ENCODE measurements at regions not wholly inside any gene's neighbourhood (a gene's known extent, or its start where the extent isn't known, plus 50 kb on each side); places are given as distances from the start of the nearest gene placed in this dataset.
"Not testable (repeated sequence)": the region's sequence is repeated elsewhere in the genome, so short reads cannot be mapped to it uniquely, and the experiment has no call there.

DNA sequence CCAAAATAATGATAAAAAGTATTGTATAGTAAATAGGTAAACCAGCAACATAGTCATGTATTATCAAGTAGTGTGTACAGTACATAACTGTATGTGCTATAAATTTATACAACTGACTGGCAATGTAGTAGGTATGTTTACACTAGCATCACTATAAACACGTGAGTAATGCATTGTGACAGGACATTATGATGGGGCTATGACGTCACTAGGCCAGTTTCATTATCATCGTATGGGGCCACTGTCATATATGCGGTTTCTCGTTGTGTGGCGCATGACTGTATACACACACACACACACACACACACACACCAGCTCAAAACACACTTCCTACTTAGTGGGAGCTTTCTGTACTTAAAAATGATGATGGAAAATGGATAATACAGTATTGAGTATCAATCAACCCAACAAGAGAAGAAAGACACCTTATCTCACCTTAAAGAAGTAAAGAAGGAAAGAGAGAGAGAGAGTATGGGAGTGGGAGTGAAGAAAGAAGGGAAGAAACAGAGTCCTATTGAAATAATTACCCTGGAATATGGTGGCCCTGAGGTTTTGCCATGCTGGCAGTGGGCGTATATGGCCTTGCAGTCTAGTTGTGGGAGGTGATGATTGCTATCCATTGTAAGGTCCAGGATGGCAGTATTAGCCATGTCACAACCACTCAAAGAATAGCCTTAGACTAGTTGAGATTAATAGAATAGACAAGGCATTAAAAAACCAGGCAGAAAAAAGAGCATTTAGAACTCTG, 186.4 kb upstream of the ZNF521 start:
- intact Hi-C loops (cut with DNase I, micrococcal nuclease): no loop called here
- no peaks in the 10 kb centered on the region for H3K27me3 Mint-ChIP-seq
- ChIA-PET CTCF (no interaction called here), POLR2A (no interaction called here)
- DNase-seq (peak; percentile 5), ATAC-seq (no peak)
- no peak overlapping the region for H3K27ac Mint-ChIP-seq
- no peak overlapping the region for H3K4me3 Mint-ChIP-seq
- no peaks in the 10 kb centered on the region for H3K9me3 Mint-ChIP-seq (ENCODE audit: low read depth)
- no peaks in the 10 kb centered on the region for H3K36me3 Mint-ChIP-seq (ENCODE audit: low read depth)
- H3K4me1 Mint-ChIP-seq: no peaks in the 10 kb centered on the region

DNA sequence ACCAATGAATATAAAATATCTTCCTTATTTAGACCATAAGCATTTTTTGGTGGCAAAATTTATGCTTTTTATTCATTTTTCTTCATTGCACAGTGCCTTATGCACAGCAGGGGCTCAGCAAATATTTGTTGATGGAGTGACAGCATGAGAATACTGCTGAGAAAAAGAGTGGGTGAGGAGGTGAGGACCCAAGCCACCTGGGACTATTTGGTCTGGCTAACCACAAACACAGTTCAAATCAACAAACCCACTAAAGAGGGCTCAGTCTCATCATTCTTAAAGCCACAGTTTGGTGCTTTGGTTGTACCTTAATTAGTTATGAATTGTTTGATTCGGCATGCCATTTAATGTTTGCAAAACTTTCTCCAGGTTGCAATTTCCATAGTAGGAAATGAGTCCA, 183.5 kb upstream of the ZNF521 start:
- peaks cover 2% of the 10 kb centered on the region for H3K9me3 Mint-ChIP-seq (ENCODE audit: low read depth)
- DNase-seq (no peak), ATAC-seq (no peak)
- no peaks in the 10 kb centered on the region for H3K36me3 Mint-ChIP-seq (ENCODE audit: low read depth)
- CTCF ChIA-PET: no interaction called here
- H3K27me3 Mint-ChIP-seq: peaks cover under 1% of the 10 kb centered on the region
- intact Hi-C loops (cut with DNase I, micrococcal nuclease): no loop called here
- POLR2A ChIA-PET: no interaction called here
- no peak overlapping the region for H3K4me3 Mint-ChIP-seq
- no peaks in the 10 kb centered on the region for H3K4me1 Mint-ChIP-seq
- H3K27ac Mint-ChIP-seq: no peak overlapping the region

DNA sequence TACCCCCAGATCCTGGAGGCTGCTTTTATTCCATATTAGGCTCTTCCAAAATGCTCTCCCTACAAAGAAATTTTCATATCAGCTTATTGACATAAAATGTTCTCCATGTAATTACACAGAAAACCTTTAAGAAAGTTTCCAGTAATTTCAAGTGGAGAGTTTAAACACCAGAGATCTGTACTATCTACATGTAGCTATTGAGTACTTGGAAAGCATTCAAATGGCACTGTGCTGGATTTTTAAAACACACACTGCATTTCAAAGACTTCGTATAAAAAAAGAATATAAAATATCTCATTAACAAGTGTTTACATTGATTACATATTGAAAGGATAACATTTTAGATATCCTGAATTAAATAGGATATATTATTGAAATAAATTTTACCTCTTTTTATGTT, 182.4 kb upstream of the ZNF521 start:
- Mint-ChIP-seq H3K9me3 (ENCODE audit: low read depth) (peaks cover 2% of the 10 kb centered on the region), H3K27me3 (peaks cover 2% of the 10 kb centered on the region), H3K36me3 (ENCODE audit: low read depth) (no peaks in the 10 kb centered on the region), H3K4me1 (no peaks in the 10 kb centered on the region), H3K27ac (no peak overlapping the region), H3K4me3 (no peak overlapping the region)
- no peak for DNase-seq
- CTCF ChIA-PET: no interaction called here
- intact Hi-C loops (cut with DNase I, micrococcal nuclease): no loop called here
- POLR2A ChIA-PET: no interaction called here
- ATAC-seq: no peak

DNA sequence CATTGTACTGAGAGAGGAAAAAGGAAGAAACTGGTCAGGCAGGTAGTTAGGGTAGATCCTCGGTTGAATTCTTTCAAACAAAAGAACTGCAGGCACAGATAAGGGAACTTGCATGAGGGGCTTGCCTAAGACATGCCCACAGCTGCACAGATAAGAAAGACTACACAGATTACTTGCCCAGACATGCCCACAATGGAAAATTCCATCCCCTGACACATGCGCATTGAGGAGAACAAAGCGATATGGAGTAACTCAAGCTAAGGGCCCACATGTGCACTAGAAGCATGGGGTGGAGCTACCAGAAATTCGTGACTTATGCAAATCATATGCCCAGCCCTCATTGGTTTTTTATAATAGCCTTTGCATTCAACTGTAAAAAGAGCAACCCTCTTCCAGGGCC, 181.3 kb upstream of the ZNF521 start:
- DNase-seq: no peak
- Mint-ChIP-seq H3K9me3 (ENCODE audit: low read depth) (peaks cover 2% of the 10 kb centered on the region), H3K27ac (no peak overlapping the region), H3K4me1 (no peaks in the 10 kb centered on the region), H3K36me3 (ENCODE audit: low read depth) (no peaks in the 10 kb centered on the region), H3K27me3 (peaks cover 2% of the 10 kb centered on the region), H3K4me3 (no peak overlapping the region)
- intact Hi-C loops (cut with DNase I, micrococcal nuclease): no loop called here
- ATAC-seq: no peak
- ChIA-PET POLR2A (no interaction called here), CTCF (no interaction called here)

DNA sequence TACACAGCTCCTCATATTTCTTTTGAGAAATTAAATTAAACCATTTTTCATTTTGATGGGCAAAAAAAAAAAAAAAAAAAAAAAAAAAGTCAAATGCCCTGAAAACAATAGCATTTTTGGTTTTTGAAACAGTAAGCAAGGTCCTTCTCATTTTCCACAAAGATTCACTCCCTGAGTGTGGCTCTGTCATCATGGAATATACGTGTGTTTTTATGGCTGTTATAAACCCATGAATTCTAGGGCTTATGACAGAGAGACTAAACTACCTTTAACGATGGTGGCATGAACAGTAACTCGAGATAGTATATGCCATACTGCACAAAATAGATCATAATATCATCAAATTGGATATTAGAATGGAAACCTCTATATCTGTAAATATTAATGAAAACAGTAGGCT, 179.2 kb upstream of the ZNF521 start:
- ChIA-PET CTCF (no interaction called here), POLR2A (no interaction called here)
- H3K36me3 Mint-ChIP-seq (ENCODE audit: low read depth): no peaks in the 10 kb centered on the region
- H3K4me1 Mint-ChIP-seq: no peaks in the 10 kb centered on the region
- H3K27ac Mint-ChIP-seq: no peak overlapping the region
- intact Hi-C loops (cut with DNase I, micrococcal nuclease): no loop called here
- H3K9me3 Mint-ChIP-seq (ENCODE audit: low read depth): peaks cover 2% of the 10 kb centered on the region
- DNase-seq (no peak), ATAC-seq (no peak)
- peaks cover 2% of the 10 kb centered on the region for H3K27me3 Mint-ChIP-seq
- no peak overlapping the region for H3K4me3 Mint-ChIP-seq

DNA sequence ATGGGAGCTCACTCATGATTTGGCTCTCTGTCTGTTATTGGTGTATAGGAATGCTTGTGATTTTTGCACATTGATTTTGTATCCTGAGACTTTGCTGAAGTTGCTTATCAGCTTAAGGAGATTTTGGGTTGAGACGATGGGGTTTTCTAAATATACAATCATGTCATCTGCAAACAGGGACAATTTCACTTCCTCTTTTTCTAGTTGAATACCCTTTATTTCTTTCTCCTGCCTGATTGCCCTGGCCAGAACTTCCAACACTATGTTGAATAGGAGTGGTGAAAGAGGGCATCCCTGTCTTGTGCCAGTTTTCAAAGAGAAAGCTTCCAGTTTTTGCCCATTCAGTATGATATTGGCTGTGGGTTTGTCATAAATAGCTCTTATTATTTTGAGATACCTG, 173.8 kb upstream of the ZNF521 start:
- CTCF ChIA-PET: interaction anchor here (0.6 to 0.8 kb wide), 2 partner anchors 341 to 1875 kb away, joined by 3 read pairs; no protein-coding TSS in a partner anchor
- H3K27me3 Mint-ChIP-seq; H3K27ac Mint-ChIP-seq; H3K4me3 Mint-ChIP-seq; POLR2A ChIA-PET; intact Hi-C loops (cut with DNase I, micrococcal nuclease); H3K4me1 Mint-ChIP-seq; DNase-seq; ATAC-seq; H3K9me3 Mint-ChIP-seq (ENCODE audit: low read depth); H3K36me3 Mint-ChIP-seq (ENCODE audit: low read depth): not testable (repeated sequence)

DNA sequence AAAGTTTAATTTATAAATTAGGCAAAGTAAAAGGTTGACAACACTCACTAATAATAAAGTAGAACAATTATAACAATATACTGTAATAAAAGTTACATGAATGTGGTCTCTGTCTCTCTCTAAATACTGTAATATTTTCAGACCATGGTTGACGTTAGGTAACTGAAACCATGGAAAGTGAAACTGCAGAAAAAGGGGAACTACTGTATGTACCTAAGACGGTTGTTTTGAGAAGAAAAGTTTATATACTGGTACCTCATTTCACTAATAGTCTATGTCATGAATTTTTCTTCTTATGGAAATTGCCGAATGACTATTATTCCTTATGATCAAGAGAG, 166.7 kb upstream of the ZNF521 start:
- H3K4me1 Mint-ChIP-seq: no peaks in the 10 kb centered on the region
- intact Hi-C loops (cut with DNase I, micrococcal nuclease): loop anchor here in 1 of 2 experiments (10.0 kb wide), 1 partner anchor 64 kb away; no protein-coding TSS in a partner anchor
- DNase-seq (no peak), ATAC-seq (no peak)
- H3K9me3 Mint-ChIP-seq (ENCODE audit: low read depth): no peaks in the 10 kb centered on the region
- H3K27ac Mint-ChIP-seq: no peak overlapping the region
- no peaks in the 10 kb centered on the region for H3K27me3 Mint-ChIP-seq
- no peak overlapping the region for H3K4me3 Mint-ChIP-seq
- POLR2A ChIA-PET: no interaction called here
- CTCF ChIA-PET: no interaction called here
- H3K36me3 Mint-ChIP-seq (ENCODE audit: low read depth): no peaks in the 10 kb centered on the region

DNA sequence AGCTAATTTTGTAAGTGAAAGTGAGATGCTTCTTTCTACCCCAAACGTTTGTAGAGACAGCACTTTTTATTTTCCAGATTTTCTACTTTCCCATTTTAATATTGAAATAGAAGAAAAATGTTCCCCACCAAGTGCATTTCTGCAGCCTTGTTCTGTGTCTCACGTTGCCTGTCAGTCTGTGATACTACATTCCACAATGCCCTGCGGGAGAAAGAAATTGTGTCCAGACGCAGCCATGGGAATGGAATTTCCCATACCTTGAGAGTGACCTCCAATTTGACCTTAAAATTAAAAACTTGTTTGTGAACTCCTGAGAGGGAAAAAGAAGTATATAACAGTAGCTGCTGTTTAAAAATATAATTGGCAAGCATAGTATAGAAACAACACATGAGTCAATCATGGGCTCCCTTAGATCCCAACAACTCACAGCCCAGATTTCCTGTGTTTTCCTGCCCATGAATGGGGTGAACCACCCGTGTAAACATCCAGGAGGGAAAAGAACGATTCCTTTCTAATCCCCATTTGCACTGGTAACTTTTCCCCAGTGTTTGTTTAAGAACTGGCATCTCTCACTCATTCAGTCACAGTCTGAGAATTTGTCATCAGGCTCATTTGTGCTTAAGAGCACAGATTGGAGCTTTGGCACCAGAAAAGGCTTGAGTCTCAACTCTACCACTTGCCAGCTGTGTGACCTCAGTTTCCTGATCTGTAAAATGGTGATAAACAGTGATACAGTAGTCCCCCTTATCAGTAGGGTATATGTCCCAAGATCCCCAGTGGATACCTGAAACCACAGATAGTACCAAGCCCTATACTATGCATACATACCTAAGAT, 166.1 kb upstream of the ZNF521 start:
- Mint-ChIP-seq H3K27ac (no peak overlapping the region), H3K4me3 (no peak overlapping the region), H3K9me3 (ENCODE audit: low read depth) (no peaks in the 10 kb centered on the region), H3K36me3 (ENCODE audit: low read depth) (no peaks in the 10 kb centered on the region), H3K4me1 (no peaks in the 10 kb centered on the region), H3K27me3 (no peaks in the 10 kb centered on the region)
- ChIA-PET POLR2A (no interaction called here), CTCF (no interaction called here)
- intact Hi-C loops (cut with DNase I, micrococcal nuclease): loop anchor here in 1 of 2 experiments (10.0 kb wide), 1 partner anchor 63 kb away; no protein-coding TSS in a partner anchor
- ATAC-seq (no peak), DNase-seq (no peak)

DNA sequence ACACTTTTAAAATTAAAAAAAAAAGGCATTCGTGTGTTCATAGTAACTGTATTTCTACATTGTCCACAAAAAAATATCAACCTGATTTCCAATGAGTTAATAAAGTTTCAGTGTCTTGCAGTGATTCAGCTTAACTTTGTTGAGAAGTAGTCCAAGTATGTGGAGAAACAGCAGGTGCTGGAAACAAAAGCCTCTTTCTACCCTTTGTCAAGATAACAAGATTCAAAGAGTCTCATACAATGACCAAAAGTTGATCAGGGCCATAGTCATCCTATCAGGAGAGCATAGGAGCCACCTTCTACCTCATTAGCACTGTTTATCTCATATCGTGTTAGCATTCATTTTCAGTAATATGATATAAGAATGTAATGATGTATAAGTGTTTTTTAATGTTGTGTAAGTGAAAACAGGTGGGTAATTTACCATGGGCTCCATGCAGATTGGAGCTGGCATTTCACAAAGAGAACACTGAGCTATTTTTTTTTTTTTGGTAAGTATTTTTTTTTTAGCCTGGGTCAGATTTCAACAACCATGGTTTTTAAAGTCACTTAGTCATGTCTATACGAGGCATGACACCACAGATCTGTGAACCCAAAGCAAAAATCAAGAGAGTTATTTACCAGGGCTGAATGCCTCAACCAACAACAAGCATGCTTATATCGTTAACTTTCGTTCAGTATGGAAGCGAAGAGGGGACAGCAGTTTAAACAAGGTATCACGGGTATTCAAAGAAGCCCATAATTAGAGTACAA, 165.0 kb upstream of the ZNF521 start:
- ATAC-seq (no peak), DNase-seq (no peak)
- ChIA-PET CTCF (no interaction called here), POLR2A (no interaction called here)
- Mint-ChIP-seq H3K4me3 (no peak overlapping the region), H3K36me3 (ENCODE audit: low read depth) (no peaks in the 10 kb centered on the region), H3K27ac (no peak overlapping the region), H3K9me3 (ENCODE audit: low read depth) (no peaks in the 10 kb centered on the region), H3K4me1 (no peaks in the 10 kb centered on the region), H3K27me3 (no peaks in the 10 kb centered on the region)
- intact Hi-C loops (cut with DNase I, micrococcal nuclease): loop anchor here in 1 of 2 experiments (10.0 kb wide), 1 partner anchor 62 kb away; no protein-coding TSS in a partner anchor

DNA sequence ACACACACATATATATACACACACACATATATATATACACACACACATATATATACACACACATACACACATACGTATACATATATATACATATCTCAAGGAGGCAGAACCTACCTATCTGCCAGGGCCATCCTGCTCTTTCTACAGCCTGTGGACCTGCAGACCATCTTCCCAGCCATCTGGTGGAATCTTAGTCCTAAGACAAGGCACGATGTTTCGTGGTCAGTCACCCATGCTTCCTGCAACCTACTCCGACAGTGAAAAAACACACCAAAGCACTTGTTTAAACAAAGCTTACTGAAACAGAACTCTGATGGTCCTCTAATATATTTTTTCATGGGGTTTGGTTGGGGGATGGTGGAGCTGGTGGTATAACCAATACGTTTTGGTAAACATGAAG, 164.2 kb upstream of the ZNF521 start:
- H3K4me1 Mint-ChIP-seq: no peaks in the 10 kb centered on the region
- no peaks in the 10 kb centered on the region for H3K27me3 Mint-ChIP-seq
- no peak overlapping the region for H3K27ac Mint-ChIP-seq
- ATAC-seq (no peak), DNase-seq (no peak)
- POLR2A ChIA-PET: no interaction called here
- no peaks in the 10 kb centered on the region for H3K36me3 Mint-ChIP-seq (ENCODE audit: low read depth)
- H3K9me3 Mint-ChIP-seq (ENCODE audit: low read depth): no peaks in the 10 kb centered on the region
- no peak overlapping the region for H3K4me3 Mint-ChIP-seq
- CTCF ChIA-PET: no interaction called here
- intact Hi-C loops (cut with DNase I, micrococcal nuclease): loop anchor here in 1 of 2 experiments (10.0 kb wide), 1 partner anchor 61 kb away; no protein-coding TSS in a partner anchor

DNA sequence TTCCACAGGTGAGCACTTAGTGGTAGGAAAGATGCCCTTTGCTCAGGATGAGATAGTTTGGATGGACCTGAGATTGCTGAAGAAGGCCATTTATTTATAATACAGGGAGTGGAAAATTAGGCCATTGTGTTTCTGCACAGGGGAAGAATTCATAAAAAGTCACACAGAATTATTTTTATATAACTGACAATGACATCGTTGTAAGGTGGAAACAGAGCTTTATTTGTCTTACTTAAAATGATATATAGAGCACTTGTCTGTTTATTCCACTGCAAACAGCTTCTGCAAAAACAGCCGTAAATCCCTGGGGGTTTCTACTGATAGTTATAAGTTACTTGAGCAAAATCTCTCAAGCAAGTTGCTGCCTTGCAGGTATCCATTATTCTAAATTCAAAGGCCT, 158.1 kb upstream of the ZNF521 start:
- Mint-ChIP-seq H3K36me3 (ENCODE audit: low read depth) (no peaks in the 10 kb centered on the region), H3K4me3 (no peak overlapping the region), H3K27me3 (no peaks in the 10 kb centered on the region), H3K4me1 (no peaks in the 10 kb centered on the region), H3K27ac (no peak overlapping the region), H3K9me3 (ENCODE audit: low read depth) (no peaks in the 10 kb centered on the region)
- CTCF ChIA-PET: no interaction called here
- ATAC-seq (no peak), DNase-seq (no peak)
- POLR2A ChIA-PET: no interaction called here
- intact Hi-C loops (cut with DNase I, micrococcal nuclease): loop anchor here in 1 of 2 experiments (10.0 kb wide), 1 partner anchor 55 kb away; no protein-coding TSS in a partner anchor

Measured in activated CD4-positive, alpha-beta T cell treated with anti-CD3 and anti-CD28 coated beads for 36 hours (primary cell).